ENCODE measurements at regions not wholly inside any gene's neighbourhood (a gene's known extent, or its start where the extent isn't known, plus 50 kb on each side); places are given as distances from the start of the nearest gene placed in this dataset.

GRCh38 chr20:1788044-1788443 lies 107.2 kb upstream of the SIRPA start:
- TF ChIP-seq CTCF (IDR thresholded peaks at IDR 0.05; ENCODE audit: extremely low read depth, low read depth, low read length): no peak
- H2AFZ ChIP-seq (ENCODE audit: low read length): no peak overlapping the region
- no peaks in the 10 kb centered on the region for H3K79me2 ChIP-seq (ENCODE audit: insufficient read depth, low read length)
- no peak overlapping the region for H3K4me2 ChIP-seq (ENCODE audit: insufficient read depth, low read length)
- peaks cover 55% of the 10 kb centered on the region for H3K27me3 ChIP-seq (ENCODE audit: insufficient read depth, low read length)
- no peak overlapping the region for H3K4me3 ChIP-seq (ENCODE audit: insufficient read depth, low read length)
- H3K4me1 ChIP-seq (ENCODE audit: insufficient read depth, low read length): no peaks in the 10 kb centered on the region
- no peak for DNase-seq (ENCODE audit: insufficient read length, low spot score, missing footprints)
- H3K27ac ChIP-seq (ENCODE audit: low read depth, low read length): no peak overlapping the region
- H4K20me1 ChIP-seq (ENCODE audit: insufficient read depth, low read length): no peaks in the 10 kb centered on the region
- H3K9me3 ChIP-seq (ENCODE audit: low read depth, low read length): no peaks in the 10 kb centered on the region
- H3K36me3 ChIP-seq (ENCODE audit: insufficient read depth, low read length): no peaks in the 10 kb centered on the region

GRCh38 chr20:1786486-1786885 lies 108.7 kb upstream of the SIRPA start:
- no peaks in the 10 kb centered on the region for H3K79me2 ChIP-seq (ENCODE audit: insufficient read depth, low read length)
- no peak overlapping the region for H2AFZ ChIP-seq (ENCODE audit: low read length)
- H3K36me3 ChIP-seq (ENCODE audit: insufficient read depth, low read length): no peaks in the 10 kb centered on the region
- H3K9me3 ChIP-seq (ENCODE audit: low read depth, low read length): no peaks in the 10 kb centered on the region
- H3K27me3 ChIP-seq (ENCODE audit: insufficient read depth, low read length): peaks cover 47% of the 10 kb centered on the region
- H3K27ac ChIP-seq (ENCODE audit: low read depth, low read length): no peak overlapping the region
- TF ChIP-seq CTCF (IDR thresholded peaks at IDR 0.05; ENCODE audit: extremely low read depth, low read depth, low read length): no peak
- H3K4me3 ChIP-seq (ENCODE audit: insufficient read depth, low read length): no peak overlapping the region
- H3K4me1 ChIP-seq (ENCODE audit: insufficient read depth, low read length): no peaks in the 10 kb centered on the region
- H4K20me1 ChIP-seq (ENCODE audit: insufficient read depth, low read length): no peaks in the 10 kb centered on the region
- no peak overlapping the region for H3K4me2 ChIP-seq (ENCODE audit: insufficient read depth, low read length)
- DNase-seq (ENCODE audit: insufficient read length, low spot score, missing footprints): no peak

- no peak for DNase-seq (ENCODE audit: insufficient read length, low spot score, missing footprints)
- Histone ChIP-seq H3K9me3 (ENCODE audit: low read depth, low read length) (no peaks in the 10 kb centered on the region), H3K4me3 (ENCODE audit: insufficient read depth, low read length) (no peak overlapping the region), H3K4me1 (ENCODE audit: insufficient read depth, low read length) (no peaks in the 10 kb centered on the region), H3K36me3 (ENCODE audit: insufficient read depth, low read length) (no peaks in the 10 kb centered on the region), H3K27me3 (ENCODE audit: insufficient read depth, low read length) (peaks cover 36% of the 10 kb centered on the region), H3K27ac (ENCODE audit: low read depth, low read length) (no peak overlapping the region), H3K79me2 (ENCODE audit: insufficient read depth, low read length) (no peaks in the 10 kb centered on the region), H2AFZ (ENCODE audit: low read length) (no peak overlapping the region), H4K20me1 (ENCODE audit: insufficient read depth, low read length) (no peaks in the 10 kb centered on the region), H3K4me2 (ENCODE audit: insufficient read depth, low read length) (no peak overlapping the region)
- TF ChIP-seq CTCF (IDR thresholded peaks at IDR 0.05; ENCODE audit: extremely low read depth, low read depth, low read length): no peak
Measured at GRCh38 chr20:1784586-1784985, 110.6 kb upstream of the SIRPA start.

GRCh38 chr20:1783245-1783644 lies 112.0 kb upstream of the SIRPA start:
- no peaks in the 10 kb centered on the region for H3K9me3 ChIP-seq (ENCODE audit: low read depth, low read length)
- H3K4me3 ChIP-seq (ENCODE audit: insufficient read depth, low read length): no peak overlapping the region
- no peaks in the 10 kb centered on the region for H3K79me2 ChIP-seq (ENCODE audit: insufficient read depth, low read length)
- no peak overlapping the region for H3K4me2 ChIP-seq (ENCODE audit: insufficient read depth, low read length)
- no peak for TF ChIP-seq CTCF (IDR thresholded peaks at IDR 0.05; ENCODE audit: extremely low read depth, low read depth, low read length)
- H4K20me1 ChIP-seq (ENCODE audit: insufficient read depth, low read length): no peaks in the 10 kb centered on the region
- peaks cover 23% of the 10 kb centered on the region for H3K27me3 ChIP-seq (ENCODE audit: insufficient read depth, low read length)
- H2AFZ ChIP-seq (ENCODE audit: low read length): no peak overlapping the region
- no peaks in the 10 kb centered on the region for H3K36me3 ChIP-seq (ENCODE audit: insufficient read depth, low read length)
- no peak overlapping the region for H3K27ac ChIP-seq (ENCODE audit: low read depth, low read length)
- no peaks in the 10 kb centered on the region for H3K4me1 ChIP-seq (ENCODE audit: insufficient read depth, low read length)
- DNase-seq (ENCODE audit: insufficient read length, low spot score, missing footprints): no peak

All from osteoblast (primary cell).